Nephron progenitor cell (in vitro differentiated cells): ENCODE measurements at regions not wholly inside any gene's neighbourhood (a gene's known extent, or its start where the extent isn't known, plus 50 kb on each side); places are given as distances from the start of the nearest gene placed in this dataset.

ENCODE experiments used
- DNase-seq: peaks from one replicate; pipeline ENCODE4 v3.0.0; 2021
- H3K27ac Mint-ChIP-seq: 2 replicates; pipeline ENCODE4 v1.8.0; 2021; ENCODE audit warnings: mild to moderate bottlenecking, moderate library complexity, mixed read lengths
- H3K27me3 Mint-ChIP-seq: 2 replicates; pipeline ENCODE4 v1.8.0; 2021; ENCODE audit warnings: mild to moderate bottlenecking, low read depth, mixed read lengths; ENCODE audit not compliant: poor library complexity
- H3K36me3 Mint-ChIP-seq: 2 replicates; pipeline ENCODE4 v1.8.0; 2021; ENCODE audit warnings: low read depth, mixed read lengths
- H3K4me1 Mint-ChIP-seq: 2 replicates; pipeline ENCODE4 v1.8.0; 2021; ENCODE audit warnings: mixed read lengths
- H3K4me3 Mint-ChIP-seq: 2 replicates; pipeline ENCODE4 v1.8.0; 2021; ENCODE audit warnings: mild to moderate bottlenecking, moderate library complexity, mixed read lengths
- H3K9me3 Mint-ChIP-seq: 2 replicates; pipeline ENCODE4 v1.8.0; 2021; ENCODE audit warnings: mild to moderate bottlenecking, moderate library complexity, mixed read lengths
- TF ChIP-seq, protein P1 (sequence below): fragments of 200-600 bp; sonication (generic); IDR thresholded peaks from 2 replicates; pipeline ENCODE4 v1.5.0; 2021; ENCODE audit warnings: antibody characterized with exemption

DNA sequence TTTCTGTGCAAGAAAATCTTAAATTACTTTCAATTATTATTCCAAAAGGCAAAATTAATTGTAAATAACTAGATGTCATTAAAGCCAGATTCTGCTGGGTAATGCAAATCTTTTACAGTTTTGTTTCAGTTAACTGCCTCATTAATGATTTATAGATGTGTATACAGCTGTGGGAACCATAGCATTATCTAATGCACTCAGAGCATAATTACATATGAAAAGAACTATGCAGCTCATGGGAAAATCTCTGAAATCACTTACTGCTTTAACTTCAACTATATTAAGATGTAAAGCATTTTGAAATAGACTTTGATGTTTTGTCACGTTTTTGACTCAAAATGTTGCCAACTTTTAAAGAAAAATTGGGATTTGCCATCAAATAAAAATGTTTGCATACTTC lies 630.3 kb upstream of the KLHL4 start:
- TF ChIP-seq, protein P1, sequence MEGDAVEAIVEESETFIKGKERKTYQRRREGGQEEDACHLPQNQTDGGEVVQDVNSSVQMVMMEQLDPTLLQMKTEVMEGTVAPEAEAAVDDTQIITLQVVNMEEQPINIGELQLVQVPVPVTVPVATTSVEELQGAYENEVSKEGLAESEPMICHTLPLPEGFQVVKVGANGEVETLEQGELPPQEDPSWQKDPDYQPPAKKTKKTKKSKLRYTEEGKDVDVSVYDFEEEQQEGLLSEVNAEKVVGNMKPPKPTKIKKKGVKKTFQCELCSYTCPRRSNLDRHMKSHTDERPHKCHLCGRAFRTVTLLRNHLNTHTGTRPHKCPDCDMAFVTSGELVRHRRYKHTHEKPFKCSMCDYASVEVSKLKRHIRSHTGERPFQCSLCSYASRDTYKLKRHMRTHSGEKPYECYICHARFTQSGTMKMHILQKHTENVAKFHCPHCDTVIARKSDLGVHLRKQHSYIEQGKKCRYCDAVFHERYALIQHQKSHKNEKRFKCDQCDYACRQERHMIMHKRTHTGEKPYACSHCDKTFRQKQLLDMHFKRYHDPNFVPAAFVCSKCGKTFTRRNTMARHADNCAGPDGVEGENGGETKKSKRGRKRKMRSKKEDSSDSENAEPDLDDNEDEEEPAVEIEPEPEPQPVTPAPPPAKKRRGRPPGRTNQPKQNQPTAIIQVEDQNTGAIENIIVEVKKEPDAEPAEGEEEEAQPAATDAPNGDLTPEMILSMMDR = no peak
- no peak overlapping the region for H3K4me3 Mint-ChIP-seq
- peaks cover 3% of the 10 kb centered on the region for H3K27me3 Mint-ChIP-seq
- no peaks in the 10 kb centered on the region for H3K36me3 Mint-ChIP-seq
- no peak for DNase-seq
- H3K9me3 Mint-ChIP-seq = no peaks in the 10 kb centered on the region
- H3K4me1 Mint-ChIP-seq = no peaks in the 10 kb centered on the region
- no peak overlapping the region for H3K27ac Mint-ChIP-seq

DNA sequence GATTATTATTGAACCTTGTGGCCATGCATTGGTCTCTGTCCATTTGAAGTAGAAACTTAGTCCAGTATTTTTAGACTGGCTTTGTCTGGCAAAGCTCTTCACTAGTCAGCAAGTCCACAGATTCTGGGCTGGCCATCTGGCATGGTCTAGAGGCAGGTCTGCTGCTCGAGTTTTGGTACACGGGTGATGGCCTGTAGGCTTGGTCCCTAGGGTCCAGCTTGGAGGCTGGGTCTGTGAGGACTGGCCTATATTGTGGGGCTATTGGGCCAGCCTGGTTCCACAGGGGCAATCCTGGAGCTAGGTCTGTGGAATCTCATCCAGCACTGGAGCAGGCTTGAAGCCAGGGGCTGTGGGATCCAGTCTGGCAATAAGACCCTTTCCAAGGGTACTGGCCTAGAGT lies 607.6 kb upstream of the KLHL4 start:
- Mint-ChIP-seq H3K36me3 (no peaks in the 10 kb centered on the region), H3K9me3 (no peaks in the 10 kb centered on the region), H3K4me1 (no peaks in the 10 kb centered on the region), H3K27ac (no peak overlapping the region), H3K27me3 (peaks cover 3% of the 10 kb centered on the region), H3K4me3 (no peak overlapping the region)
- DNase-seq = no peak
- TF ChIP-seq, protein P1 = no peak

DNA sequence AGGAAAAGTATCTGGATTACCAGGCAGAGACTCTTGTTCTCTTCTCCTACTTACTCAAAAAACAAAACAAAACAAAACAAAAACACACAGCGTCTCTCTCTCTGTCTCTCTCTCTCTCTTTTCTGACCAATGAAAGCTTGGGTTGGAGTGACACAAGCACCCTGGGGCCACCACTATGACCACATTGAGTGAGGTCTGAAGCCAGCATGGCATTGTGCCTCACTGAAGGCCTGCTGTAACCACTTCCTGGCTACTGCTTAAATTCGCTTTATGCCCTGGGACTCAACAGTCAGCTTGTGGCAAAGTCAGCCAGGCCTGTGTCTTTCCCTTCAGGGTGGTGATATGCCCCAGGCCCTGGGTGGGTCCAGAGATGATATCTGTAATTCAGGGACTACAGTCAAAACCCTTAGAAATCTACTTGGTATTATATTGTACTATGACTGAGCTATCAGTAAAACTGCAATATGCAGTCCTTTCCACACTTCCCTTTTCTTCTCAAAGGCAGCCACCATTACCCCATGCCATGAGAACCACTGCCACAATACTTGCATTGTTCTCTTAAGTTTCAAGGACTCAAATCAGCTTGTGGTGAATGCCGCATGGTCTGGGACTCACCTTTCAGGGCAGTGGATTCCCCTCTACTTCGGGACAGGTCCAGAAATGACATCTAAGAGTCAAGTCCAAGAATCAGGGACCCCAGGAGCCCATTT lies 606.8 kb upstream of the KLHL4 start:
- H3K4me3 Mint-ChIP-seq = no peak overlapping the region
- H3K27me3 Mint-ChIP-seq = peaks cover 3% of the 10 kb centered on the region
- DNase-seq = no peak
- TF ChIP-seq, protein P1 = no peak
- peak overlapping the region; percentile 11 for H3K27ac Mint-ChIP-seq
- H3K9me3 Mint-ChIP-seq = no peaks in the 10 kb centered on the region
- no peaks in the 10 kb centered on the region for H3K4me1 Mint-ChIP-seq
- no peaks in the 10 kb centered on the region for H3K36me3 Mint-ChIP-seq

DNA sequence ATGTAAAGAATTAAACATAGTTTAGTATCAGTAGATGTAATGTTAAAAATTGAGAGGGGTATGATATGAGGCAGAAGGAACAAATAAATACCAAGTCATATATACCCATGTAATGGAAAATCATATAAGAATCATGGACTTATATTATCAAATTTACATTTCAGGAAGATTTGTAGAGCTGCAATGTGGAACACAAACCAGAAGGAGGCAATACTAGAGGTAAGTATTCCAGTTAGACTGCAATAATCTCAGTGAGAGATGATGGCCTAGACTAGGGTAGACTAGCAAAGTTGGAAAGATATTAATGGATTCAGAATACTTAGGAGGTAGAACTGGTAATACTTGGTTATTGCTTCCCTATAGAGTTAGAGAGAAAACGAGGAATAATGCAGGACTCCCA lies 603.0 kb upstream of the KLHL4 start:
- TF ChIP-seq, protein P1 = no peak
- Mint-ChIP-seq H3K36me3 (no peaks in the 10 kb centered on the region), H3K4me3 (no peak overlapping the region), H3K27ac (no peak overlapping the region), H3K9me3 (no peaks in the 10 kb centered on the region), H3K27me3 (peaks cover 3% of the 10 kb centered on the region), H3K4me1 (no peaks in the 10 kb centered on the region)
- DNase-seq = no peak

DNA sequence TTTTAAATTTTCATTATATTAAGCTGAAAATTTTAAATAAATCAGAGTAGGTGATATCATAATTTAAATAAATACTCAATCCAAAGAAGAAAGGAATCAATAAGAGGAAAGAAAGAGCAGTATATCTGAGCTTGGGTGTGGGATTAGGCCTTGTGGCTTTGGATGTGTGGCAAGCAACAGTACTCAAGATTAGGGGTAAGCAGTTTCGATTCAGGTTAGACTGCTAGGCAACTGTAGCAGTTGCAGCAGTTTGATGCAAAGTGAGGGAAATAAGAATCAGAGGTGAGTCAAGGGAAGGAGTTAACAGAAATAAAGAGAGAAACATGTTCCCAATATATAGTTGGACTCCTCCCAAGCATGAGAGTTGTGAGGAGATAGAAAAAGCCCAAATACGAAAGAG lies 599.6 kb upstream of the KLHL4 start:
- Mint-ChIP-seq H3K4me3 (no peak overlapping the region), H3K4me1 (no peaks in the 10 kb centered on the region), H3K27ac (no peak overlapping the region), H3K9me3 (no peaks in the 10 kb centered on the region), H3K27me3 (no peaks in the 10 kb centered on the region), H3K36me3 (no peaks in the 10 kb centered on the region)
- DNase-seq = no peak
- TF ChIP-seq, protein P1 = no peak

DNA sequence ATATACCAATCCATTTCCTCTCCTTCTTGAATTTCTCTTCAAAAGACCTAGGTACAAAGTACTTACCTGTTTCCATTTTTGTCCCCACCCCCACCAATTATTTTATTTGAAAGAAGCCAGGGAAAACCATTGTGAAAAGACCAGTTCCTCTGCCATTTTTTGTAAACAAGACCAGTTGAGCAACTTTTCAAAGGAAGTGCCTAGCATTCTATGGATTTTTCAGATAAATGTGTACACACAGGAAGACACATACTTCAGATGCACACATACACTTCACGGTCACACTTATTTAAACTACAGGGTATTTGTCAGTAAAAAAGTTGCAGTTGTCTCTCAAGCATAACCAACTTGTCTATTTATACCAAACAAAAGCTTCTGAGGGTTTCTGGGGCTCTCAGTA lies 587.2 kb upstream of the KLHL4 start:
- H3K36me3 Mint-ChIP-seq = no peaks in the 10 kb centered on the region
- no peaks in the 10 kb centered on the region for H3K27me3 Mint-ChIP-seq
- H3K4me3 Mint-ChIP-seq = no peak overlapping the region
- DNase-seq = no peak
- TF ChIP-seq, protein P1 = no peak
- H3K9me3 Mint-ChIP-seq = peaks cover 8% of the 10 kb centered on the region
- no peaks in the 10 kb centered on the region for H3K4me1 Mint-ChIP-seq
- no peak overlapping the region for H3K27ac Mint-ChIP-seq
